Activated CD4-positive, alpha-beta T cell treated with anti-CD3 and anti-CD28 coated beads, Interleukin-2, amount 10 ng/mL, durations not matched to agents 24 days and 14 days (primary cell): ENCODE measurements at regions not wholly inside any gene's neighbourhood (a gene's known extent, or its start where the extent isn't known, plus 50 kb on each side); places are given as distances from the start of the nearest gene placed in this dataset.
"Not testable (repeated sequence)": the region's sequence is repeated elsewhere in the genome, so short reads cannot be mapped to it uniquely, and the experiment has no call there.

Source experiments
- DNase-seq: peaks from one replicate; pipeline ENCODE4 v3.0.0; 2022
- H3K27ac Mint-ChIP-seq: one replicate; pipeline ENCODE4 v1.8.0; 2022; ENCODE audit warnings: mild to moderate bottlenecking, mixed read lengths
- H3K27me3 Mint-ChIP-seq: one replicate; pipeline ENCODE4 v1.8.0; 2022; ENCODE audit warnings: mixed read lengths
- H3K36me3 Mint-ChIP-seq: one replicate; pipeline ENCODE4 v1.8.0; 2022; ENCODE audit warnings: low read depth, mild to moderate bottlenecking, mixed read lengths
- H3K4me1 Mint-ChIP-seq: one replicate; pipeline ENCODE4 v1.8.0; 2021; ENCODE audit warnings: mixed read lengths
- H3K4me3 Mint-ChIP-seq: one replicate; pipeline ENCODE4 v1.8.0; 2022; ENCODE audit warnings: mild to moderate bottlenecking, moderate library complexity, mixed read lengths
- H3K9me3 Mint-ChIP-seq: one replicate; pipeline ENCODE4 v1.8.0; 2021; ENCODE audit warnings: mixed read lengths
- intact Hi-C: fragments of 100-400 bp; cut with micrococcal nuclease; formaldehyde crosslinking; loops from one replicate; pipeline ENCODE4 v1.15.1; 2023

DNA sequence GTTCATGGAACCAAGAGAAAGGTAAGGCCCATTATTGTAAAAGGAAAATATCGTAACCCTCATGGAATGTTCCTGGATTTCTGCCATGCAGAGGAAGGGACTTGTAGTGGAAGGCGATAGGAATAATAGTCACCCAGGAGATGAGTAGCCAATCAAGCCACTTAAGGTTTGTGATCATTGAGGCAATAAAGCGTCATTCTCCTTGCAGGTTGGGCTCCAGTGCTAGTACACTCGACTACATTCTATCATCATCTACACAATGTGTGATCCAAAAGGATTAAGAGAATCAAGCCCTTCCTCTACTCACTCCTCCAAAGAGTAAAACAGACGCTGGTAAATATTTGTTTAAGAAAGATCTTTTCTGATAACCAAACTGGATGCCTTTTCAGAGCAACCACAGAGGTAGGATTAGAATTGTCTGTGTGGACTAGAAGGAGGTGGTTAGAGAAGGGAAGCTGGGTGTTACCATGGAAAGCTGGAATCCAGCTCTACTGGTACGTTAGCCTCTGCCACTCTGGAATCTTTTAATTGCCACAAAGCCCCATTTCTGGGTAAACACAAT is 245.7 kb downstream of the IKZF2 start:
- Mint-ChIP-seq H3K9me3 (no peaks in the 10 kb centered on the region), H3K27ac (no peak overlapping the region), H3K36me3 (no peaks in the 10 kb centered on the region), H3K27me3 (no peaks in the 10 kb centered on the region), H3K4me3 (no peak overlapping the region), H3K4me1 (no peaks in the 10 kb centered on the region)
- DNase-seq = no peak
- intact Hi-C loops = no loop called here

DNA sequence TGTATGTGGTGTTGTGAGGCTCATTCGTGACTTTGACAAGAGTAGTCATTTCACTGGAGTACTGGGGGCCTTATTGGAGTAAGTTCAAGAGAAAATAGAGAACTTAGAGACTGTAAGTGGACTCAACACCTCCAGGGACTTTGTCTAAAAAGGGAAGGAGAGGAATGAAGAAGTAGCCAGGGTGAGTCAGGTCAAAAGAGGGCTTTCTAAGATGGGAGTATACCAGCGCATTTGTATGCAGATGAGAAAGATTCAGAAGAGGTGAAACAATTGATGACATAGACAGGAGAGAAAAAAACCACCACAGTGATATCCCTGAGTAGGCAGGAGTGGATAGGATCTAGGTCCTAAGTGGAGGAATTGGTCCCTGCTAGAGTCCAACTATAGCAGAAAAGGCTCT is 246.8 kb downstream of the IKZF2 start:
- H3K27me3 Mint-ChIP-seq = no peaks in the 10 kb centered on the region
- no peak overlapping the region for H3K27ac Mint-ChIP-seq
- H3K4me1 Mint-ChIP-seq = no peaks in the 10 kb centered on the region
- no peaks in the 10 kb centered on the region for H3K36me3 Mint-ChIP-seq
- DNase-seq = no peak
- H3K4me3 Mint-ChIP-seq = no peak overlapping the region
- H3K9me3 Mint-ChIP-seq = no peaks in the 10 kb centered on the region
- intact Hi-C loops = no loop called here

GRCh38 chr2:212903413-212903812 is 248.0 kb downstream of the IKZF2 start:
- H3K9me3 Mint-ChIP-seq = no peaks in the 10 kb centered on the region
- intact Hi-C loops = no loop called here
- H3K4me1 Mint-ChIP-seq = no peaks in the 10 kb centered on the region

GRCh38 chr2:212902421-212902820 is 249.0 kb downstream of the IKZF2 start:
- Mint-ChIP-seq H3K4me1 (no peaks in the 10 kb centered on the region), H3K4me3 (no peak overlapping the region), H3K27ac (no peak overlapping the region), H3K9me3 (no peaks in the 10 kb centered on the region), H3K36me3 (no peaks in the 10 kb centered on the region), H3K27me3 (no peaks in the 10 kb centered on the region)
- intact Hi-C loops = no loop called here
- DNase-seq = no peak

More at GRCh38 chr2:212903413-212903812, 248.0 kb downstream of the IKZF2 start:
- no peak for DNase-seq
- H3K36me3 Mint-ChIP-seq = no peaks in the 10 kb centered on the region
- no peak overlapping the region for H3K27ac Mint-ChIP-seq
- H3K27me3 Mint-ChIP-seq = no peaks in the 10 kb centered on the region
- no peak overlapping the region for H3K4me3 Mint-ChIP-seq

DNA sequence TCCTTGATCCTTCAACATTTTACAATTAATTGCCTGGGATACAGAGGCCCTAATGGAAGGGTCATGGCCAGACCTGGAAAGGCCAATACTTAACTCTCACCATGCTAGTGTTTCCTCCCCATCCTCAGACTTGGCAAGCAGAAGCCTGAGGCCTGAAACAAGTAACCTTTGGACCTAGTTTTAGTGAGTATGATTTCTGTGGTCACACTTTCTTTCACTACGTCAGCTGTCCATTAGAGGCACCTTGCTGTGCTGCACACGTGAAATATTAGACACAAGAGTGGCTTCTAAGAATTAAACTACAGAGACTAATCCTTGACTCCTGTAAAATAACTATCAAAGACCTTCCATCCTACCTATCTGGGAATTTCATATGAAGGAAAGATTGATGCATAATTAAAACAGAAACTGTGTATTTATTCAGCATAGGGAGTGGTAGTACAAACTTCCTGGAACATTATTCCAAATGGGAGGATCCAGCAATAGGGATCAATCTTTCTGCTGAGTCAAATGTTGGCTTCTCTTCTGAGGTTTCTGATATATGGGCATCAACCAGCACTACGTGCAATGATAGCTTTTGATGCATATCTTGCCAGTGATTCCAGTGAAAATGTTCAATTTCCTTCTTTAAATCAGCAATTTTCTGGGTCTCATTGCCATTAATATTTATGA is 249.7 kb downstream of the IKZF2 start:
- Mint-ChIP-seq H3K27me3 (no peaks in the 10 kb centered on the region), H3K36me3 (no peaks in the 10 kb centered on the region), H3K4me3 (no peak overlapping the region), H3K9me3 (no peaks in the 10 kb centered on the region), H3K27ac (no peak overlapping the region), H3K4me1 (no peaks in the 10 kb centered on the region)
- DNase-seq = no peak
- intact Hi-C loops = no loop called here

DNA sequence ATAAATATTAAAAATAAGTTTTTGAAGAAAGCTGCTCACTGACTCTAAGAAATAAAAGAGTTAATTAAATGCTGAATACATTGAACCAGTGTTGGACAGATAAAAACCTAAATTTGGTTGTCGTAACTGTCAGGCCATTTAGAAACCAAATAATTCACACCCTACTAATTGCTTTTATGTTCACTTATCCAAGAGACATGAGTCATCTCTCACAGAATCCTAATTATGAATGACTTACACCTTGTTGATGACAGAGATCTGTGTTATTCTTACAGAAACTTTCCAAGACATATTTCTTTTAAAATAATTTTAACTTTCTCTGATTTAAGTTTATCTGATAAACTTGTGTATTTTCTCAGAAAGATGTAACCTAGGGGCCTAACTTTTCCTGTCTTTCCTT is 250.7 kb downstream of the IKZF2 start:
- Mint-ChIP-seq H3K4me3 (no peak overlapping the region), H3K27me3 (peaks cover 1% of the 10 kb centered on the region), H3K36me3 (no peaks in the 10 kb centered on the region), H3K4me1 (no peaks in the 10 kb centered on the region), H3K27ac (no peak overlapping the region), H3K9me3 (no peaks in the 10 kb centered on the region)
- no peak for DNase-seq
- intact Hi-C loops = no loop called here

DNA sequence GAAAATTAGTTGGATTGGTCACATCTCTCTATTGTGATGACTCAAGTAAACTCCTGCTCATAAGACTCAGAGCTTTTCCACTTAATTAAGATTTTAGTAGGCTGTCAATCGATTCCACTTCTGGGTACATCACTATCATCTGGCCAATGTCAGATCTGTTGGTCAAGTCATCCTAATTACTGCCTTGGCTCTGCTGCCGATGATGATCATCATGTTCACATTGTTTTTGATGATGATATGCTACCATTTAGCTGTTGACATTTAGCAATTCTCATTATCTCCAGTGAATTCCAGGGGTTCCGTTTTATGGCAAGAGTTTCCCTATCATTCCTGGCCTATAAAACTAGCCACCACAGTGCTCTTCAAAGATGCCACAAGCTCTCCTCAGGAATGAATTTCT is 253.4 kb downstream of the IKZF2 start:
- H3K9me3 Mint-ChIP-seq = no peaks in the 10 kb centered on the region
- no peak overlapping the region for H3K4me3 Mint-ChIP-seq
- DNase-seq = no peak
- H3K27me3 Mint-ChIP-seq = peaks cover 1% of the 10 kb centered on the region
- H3K4me1 Mint-ChIP-seq = no peaks in the 10 kb centered on the region
- H3K36me3 Mint-ChIP-seq = no peaks in the 10 kb centered on the region
- H3K27ac Mint-ChIP-seq = no peak overlapping the region
- intact Hi-C loops = no loop called here

GRCh38 chr2:212897296-212897695 is 254.1 kb downstream of the IKZF2 start:
- H3K36me3 Mint-ChIP-seq = no peaks in the 10 kb centered on the region
- H3K27me3 Mint-ChIP-seq = peaks cover 1% of the 10 kb centered on the region
- no peak for DNase-seq
- no peak overlapping the region for H3K27ac Mint-ChIP-seq
- intact Hi-C loops = no loop called here
- no peaks in the 10 kb centered on the region for H3K9me3 Mint-ChIP-seq
- no peak overlapping the region for H3K4me3 Mint-ChIP-seq
- no peaks in the 10 kb centered on the region for H3K4me1 Mint-ChIP-seq

DNA sequence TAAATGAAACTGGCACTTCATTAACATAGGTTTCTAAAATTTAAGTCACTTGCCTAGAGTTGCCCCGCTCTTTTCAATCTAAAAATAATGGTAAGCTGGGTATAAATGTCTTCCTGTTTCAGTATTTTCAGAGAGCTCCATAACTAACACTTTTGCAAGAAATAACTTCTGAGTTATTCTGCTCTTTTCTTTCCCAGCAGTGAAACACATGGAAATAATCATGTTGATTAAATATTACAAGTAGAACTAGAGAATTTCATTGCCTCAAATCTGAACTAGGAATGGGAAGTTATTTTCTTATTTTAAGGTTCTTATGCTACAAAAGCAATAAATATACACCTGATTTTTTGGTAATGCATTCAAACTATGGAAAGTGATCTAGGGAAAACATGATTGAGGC is 257.4 kb downstream of the IKZF2 start:
- Mint-ChIP-seq H3K36me3 (no peaks in the 10 kb centered on the region), H3K4me1 (no peaks in the 10 kb centered on the region), H3K9me3 (no peaks in the 10 kb centered on the region), H3K27ac (no peak overlapping the region), H3K4me3 (no peak overlapping the region), H3K27me3 (peaks cover 1% of the 10 kb centered on the region)
- no peak for DNase-seq
- intact Hi-C loops = no loop called here

GRCh38 chr2:212893216-212893615 is 258.2 kb downstream of the IKZF2 start:
- Mint-ChIP-seq H3K27ac (no peak overlapping the region), H3K36me3 (no peaks in the 10 kb centered on the region), H3K9me3 (no peaks in the 10 kb centered on the region), H3K4me1 (no peaks in the 10 kb centered on the region), H3K4me3 (no peak overlapping the region), H3K27me3 (peaks cover 1% of the 10 kb centered on the region)
- intact Hi-C loops = no loop called here
- no peak for DNase-seq

GRCh38 chr2:212892193-212892592 is 259.2 kb downstream of the IKZF2 start:
- H3K36me3 Mint-ChIP-seq = no peaks in the 10 kb centered on the region

GRCh38 chr2:212891580-212891979 is 259.8 kb downstream of the IKZF2 start:
- H3K4me1 Mint-ChIP-seq = no peaks in the 10 kb centered on the region
- H3K27me3 Mint-ChIP-seq = peaks cover 1% of the 10 kb centered on the region
- H3K36me3 Mint-ChIP-seq = no peaks in the 10 kb centered on the region
- no peak for DNase-seq
- intact Hi-C loops = no loop called here
- H3K9me3 Mint-ChIP-seq = peaks cover 2% of the 10 kb centered on the region
- H3K4me3 Mint-ChIP-seq = no peak overlapping the region
- no peak overlapping the region for H3K27ac Mint-ChIP-seq

More at GRCh38 chr2:212892193-212892592, 259.2 kb downstream of the IKZF2 start:
- Mint-ChIP-seq H3K27ac (no peak overlapping the region), H3K27me3 (peaks cover 1% of the 10 kb centered on the region), H3K9me3 (no peaks in the 10 kb centered on the region), H3K4me1 (no peaks in the 10 kb centered on the region), H3K4me3 (no peak overlapping the region)
- DNase-seq = no peak
- intact Hi-C loops = no loop called here

- no peak overlapping the region for H3K27ac Mint-ChIP-seq
- intact Hi-C loops = no loop called here
- peaks cover 23% of the 10 kb centered on the region for H3K9me3 Mint-ChIP-seq
- no peak overlapping the region for H3K4me3 Mint-ChIP-seq
- DNase-seq = no peak
- peaks cover 2% of the 10 kb centered on the region for H3K4me1 Mint-ChIP-seq
- no peaks in the 10 kb centered on the region for H3K36me3 Mint-ChIP-seq
- H3K27me3 Mint-ChIP-seq = no peaks in the 10 kb centered on the region
Observed at GRCh38 chr2:212882626-212883025, 268.8 kb downstream of the IKZF2 start.

DNA sequence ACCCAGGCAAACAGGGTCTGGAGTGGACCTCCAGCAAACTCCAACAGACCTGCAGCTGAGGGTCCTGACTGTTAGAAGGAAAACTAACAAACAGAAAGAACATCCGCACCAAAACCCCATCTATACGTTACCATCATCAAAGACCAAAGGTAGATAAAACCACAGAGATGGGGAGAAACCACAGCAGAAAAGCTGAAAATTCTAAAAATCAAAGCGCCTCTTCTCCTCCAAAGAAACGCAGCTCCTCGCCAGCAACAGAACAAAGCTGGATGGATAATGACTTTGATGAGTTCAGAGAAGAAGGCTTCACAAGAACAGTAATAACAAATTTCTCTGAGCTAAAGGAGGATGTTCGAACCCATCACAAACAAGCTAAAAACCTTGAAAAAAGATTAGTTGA is 274.9 kb downstream of the IKZF2 start:
- not testable (repeated sequence) for H3K27me3 Mint-ChIP-seq, H3K4me3 Mint-ChIP-seq, H3K9me3 Mint-ChIP-seq

DNA sequence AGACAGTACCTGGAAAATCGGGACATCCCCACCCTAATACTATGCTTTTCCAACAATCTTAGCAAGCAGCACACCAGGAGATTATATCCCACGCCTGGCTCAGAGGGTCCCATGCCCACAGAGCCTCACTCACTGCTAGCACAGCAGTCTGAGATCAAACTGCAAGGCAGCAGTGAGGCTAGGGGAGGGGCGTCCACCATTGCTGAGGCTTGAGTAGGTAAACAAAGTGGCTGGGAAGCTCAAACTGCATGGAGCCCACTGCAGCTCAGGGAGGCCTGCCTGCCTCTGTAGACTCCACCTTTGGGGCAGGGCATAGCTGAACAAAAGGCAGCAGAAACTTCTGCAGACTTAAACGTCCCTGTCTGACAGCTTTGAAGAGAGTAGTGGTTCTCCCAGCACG is 275.5 kb downstream of the IKZF2 start:
- H3K27ac Mint-ChIP-seq, DNase-seq, H3K9me3 Mint-ChIP-seq, H3K4me3 Mint-ChIP-seq, H3K27me3 Mint-ChIP-seq, H3K36me3 Mint-ChIP-seq, intact Hi-C loops, H3K4me1 Mint-ChIP-seq: not testable (repeated sequence)

More for the DNA sequence above, 274.9 kb downstream of the IKZF2 start:
- intact Hi-C loops, H3K4me1 Mint-ChIP-seq, DNase-seq, H3K27ac Mint-ChIP-seq, H3K36me3 Mint-ChIP-seq: not testable (repeated sequence)
